IPS-18a (cell line): ENCODE measurements at regions not wholly inside any gene's neighbourhood (a gene's known extent, or its start where the extent isn't known, plus 50 kb on each side); places are given as distances from the start of the nearest gene placed in this dataset.

ENCODE experiments used
- H3K27ac ChIP-seq: one replicate; pipeline ENCODE4 v1.5.1; 2013; ENCODE audit warnings: low read length
- H3K27me3 ChIP-seq: one replicate; pipeline ENCODE4 v1.6.1; 2013; ENCODE audit warnings: mild to moderate bottlenecking, low read length; ENCODE audit not compliant: control insufficient read depth, insufficient read depth
- H3K36me3 ChIP-seq: one replicate; pipeline ENCODE4 v1.6.1; 2013; ENCODE audit warnings: low read depth, low read length; ENCODE audit not compliant: control insufficient read depth
- H3K4me1 ChIP-seq: one replicate; pipeline ENCODE4 v1.6.1; 2013; ENCODE audit warnings: low read depth, low read length; ENCODE audit not compliant: control insufficient read depth
- H3K4me3 ChIP-seq: one replicate; pipeline ENCODE4 v1.5.1; 2013; ENCODE audit warnings: low read length
- H3K9ac ChIP-seq: one replicate; pipeline ENCODE4 v1.6.1; 2013; ENCODE audit warnings: mild to moderate bottlenecking, low read length, moderate library complexity
- H3K9me3 ChIP-seq: one replicate; pipeline ENCODE4 v1.6.1; 2013; ENCODE audit warnings: low read depth, low read length; ENCODE audit not compliant: control insufficient read depth

- Histone ChIP-seq H3K27ac (no peak overlapping the region), H3K4me1 (no peaks in the 10 kb centered on the region), H3K9ac (no peak overlapping the region), H3K4me3 (no peak overlapping the region), H3K9me3 (peaks cover 5% of the 10 kb centered on the region), H3K27me3 (no peaks in the 10 kb centered on the region), H3K36me3 (no peaks in the 10 kb centered on the region)
Observed at GRCh38 chr21:27721675-27722074, 754.8 kb upstream of the ADAMTS5 start.

- Histone ChIP-seq H3K9ac (no peak overlapping the region), H3K27me3 (no peaks in the 10 kb centered on the region), H3K4me3 (no peak overlapping the region), H3K4me1 (no peaks in the 10 kb centered on the region), H3K9me3 (peaks cover 5% of the 10 kb centered on the region), H3K36me3 (no peaks in the 10 kb centered on the region), H3K27ac (no peak overlapping the region)
Observed at GRCh38 chr21:27719226-27719625, 752.3 kb upstream of the ADAMTS5 start.

GRCh38 chr21:27715131-27715530, 748.2 kb upstream of the ADAMTS5 start:
- Histone ChIP-seq H3K27me3 (no peaks in the 10 kb centered on the region), H3K9me3 (no peaks in the 10 kb centered on the region), H3K4me1 (no peaks in the 10 kb centered on the region), H3K4me3 (no peak overlapping the region), H3K27ac (no peak overlapping the region), H3K9ac (no peak overlapping the region), H3K36me3 (no peaks in the 10 kb centered on the region)

- no peak overlapping the region for H3K9ac ChIP-seq
- no peaks in the 10 kb centered on the region for H3K9me3 ChIP-seq
- no peaks in the 10 kb centered on the region for H3K36me3 ChIP-seq
- no peaks in the 10 kb centered on the region for H3K27me3 ChIP-seq
- H3K4me3 ChIP-seq: no peak overlapping the region
- no peak overlapping the region for H3K27ac ChIP-seq
- H3K4me1 ChIP-seq: no peaks in the 10 kb centered on the region
Observed at GRCh38 chr21:27713154-27714109, 746.5 kb upstream of the ADAMTS5 start.

- Histone ChIP-seq H3K9me3 (peaks cover 3% of the 10 kb centered on the region), H3K4me3 (no peak overlapping the region), H3K9ac (no peak overlapping the region), H3K4me1 (no peaks in the 10 kb centered on the region), H3K36me3 (no peaks in the 10 kb centered on the region), H3K27me3 (no peaks in the 10 kb centered on the region), H3K27ac (no peak overlapping the region)
Observed at GRCh38 chr21:27704567-27705166, 737.8 kb upstream of the ADAMTS5 start.

- H3K27me3 ChIP-seq: no peaks in the 10 kb centered on the region
- no peak overlapping the region for H3K4me3 ChIP-seq
- no peaks in the 10 kb centered on the region for H3K36me3 ChIP-seq
- no peaks in the 10 kb centered on the region for H3K4me1 ChIP-seq
- H3K27ac ChIP-seq: no peak overlapping the region
- H3K9me3 ChIP-seq: peaks cover 3% of the 10 kb centered on the region
- no peak overlapping the region for H3K9ac ChIP-seq
Observed at GRCh38 chr21:27703791-27704190, 736.9 kb upstream of the ADAMTS5 start.

GRCh38 chr21:27700974-27701614, 734.2 kb upstream of the ADAMTS5 start:
- Histone ChIP-seq H3K27me3 (no peaks in the 10 kb centered on the region), H3K4me1 (no peaks in the 10 kb centered on the region), H3K4me3 (no peak overlapping the region), H3K27ac (no peak overlapping the region), H3K9me3 (no peaks in the 10 kb centered on the region), H3K36me3 (no peaks in the 10 kb centered on the region), H3K9ac (no peak overlapping the region)

GRCh38 chr21:27695246-27695645, 728.4 kb upstream of the ADAMTS5 start:
- Histone ChIP-seq H3K27me3 (no peaks in the 10 kb centered on the region), H3K4me1 (no peaks in the 10 kb centered on the region), H3K9ac (no peak overlapping the region), H3K27ac (no peak overlapping the region), H3K4me3 (no peak overlapping the region), H3K36me3 (no peaks in the 10 kb centered on the region), H3K9me3 (no peaks in the 10 kb centered on the region)

- no peaks in the 10 kb centered on the region for H3K4me1 ChIP-seq
- no peak overlapping the region for H3K9ac ChIP-seq
- no peaks in the 10 kb centered on the region for H3K27me3 ChIP-seq
- H3K4me3 ChIP-seq: no peak overlapping the region
- no peaks in the 10 kb centered on the region for H3K9me3 ChIP-seq
- no peaks in the 10 kb centered on the region for H3K36me3 ChIP-seq
- no peak overlapping the region for H3K27ac ChIP-seq
Observed at GRCh38 chr21:27694667-27695066, 727.8 kb upstream of the ADAMTS5 start.

- Histone ChIP-seq H3K9me3 (no peaks in the 10 kb centered on the region), H3K4me3 (no peak overlapping the region), H3K27me3 (no peaks in the 10 kb centered on the region), H3K9ac (no peak overlapping the region), H3K27ac (no peak overlapping the region), H3K36me3 (no peaks in the 10 kb centered on the region), H3K4me1 (no peaks in the 10 kb centered on the region)
Observed at GRCh38 chr21:27693376-27693775, 726.5 kb upstream of the ADAMTS5 start.

- no peaks in the 10 kb centered on the region for H3K4me1 ChIP-seq
- no peaks in the 10 kb centered on the region for H3K27me3 ChIP-seq
- peaks cover 3% of the 10 kb centered on the region for H3K9me3 ChIP-seq
- H3K36me3 ChIP-seq: no peaks in the 10 kb centered on the region
- H3K4me3 ChIP-seq: no peak overlapping the region
- H3K9ac ChIP-seq: no peak overlapping the region
- H3K27ac ChIP-seq: no peak overlapping the region
Observed at GRCh38 chr21:27691516-27691915, 724.6 kb upstream of the ADAMTS5 start.
